Sigmoid colon (tissue), 4 donors: ENCODE measurements at regions not wholly inside any gene's neighbourhood (a gene's known extent, or its start where the extent isn't known, plus 50 kb on each side); places are given as distances from the start of the nearest gene placed in this dataset.

Experiments
- EP300 ChIP-seq, 4 donors: sonication (generic); formaldehyde crosslinking; IDR thresholded peaks; one replicate each; pipeline ENCODE4 v1.6.1; 2017; ENCODE audit warnings: antibody characterized with exemption in 4 of 4
- POLR2A ChIP-seq, 2 donors: fragments of 450-650 bp; IDR thresholded peaks; one replicate each; pipeline ENCODE4 v1.6.1; 2016; ENCODE audit warnings: antibody characterized with exemption in 2 of 2, mild to moderate bottlenecking in 2 of 2, moderate library complexity in 2 of 2
- TF ChIP-seq, protein P1 (sequence below), 4 experiments: fragments of 450-650 bp in 3 of 4; fragments of 200-600 bp in 1 of 4; IDR thresholded peaks; one replicate each; pipeline ENCODE4 v1.5.1; 2016 to 2019; ENCODE audit warnings: antibody characterized with exemption in 4 of 4, mild to moderate bottlenecking in 3 of 4, moderate library complexity in 2 of 4

- TF ChIP-seq, protein P1, sequence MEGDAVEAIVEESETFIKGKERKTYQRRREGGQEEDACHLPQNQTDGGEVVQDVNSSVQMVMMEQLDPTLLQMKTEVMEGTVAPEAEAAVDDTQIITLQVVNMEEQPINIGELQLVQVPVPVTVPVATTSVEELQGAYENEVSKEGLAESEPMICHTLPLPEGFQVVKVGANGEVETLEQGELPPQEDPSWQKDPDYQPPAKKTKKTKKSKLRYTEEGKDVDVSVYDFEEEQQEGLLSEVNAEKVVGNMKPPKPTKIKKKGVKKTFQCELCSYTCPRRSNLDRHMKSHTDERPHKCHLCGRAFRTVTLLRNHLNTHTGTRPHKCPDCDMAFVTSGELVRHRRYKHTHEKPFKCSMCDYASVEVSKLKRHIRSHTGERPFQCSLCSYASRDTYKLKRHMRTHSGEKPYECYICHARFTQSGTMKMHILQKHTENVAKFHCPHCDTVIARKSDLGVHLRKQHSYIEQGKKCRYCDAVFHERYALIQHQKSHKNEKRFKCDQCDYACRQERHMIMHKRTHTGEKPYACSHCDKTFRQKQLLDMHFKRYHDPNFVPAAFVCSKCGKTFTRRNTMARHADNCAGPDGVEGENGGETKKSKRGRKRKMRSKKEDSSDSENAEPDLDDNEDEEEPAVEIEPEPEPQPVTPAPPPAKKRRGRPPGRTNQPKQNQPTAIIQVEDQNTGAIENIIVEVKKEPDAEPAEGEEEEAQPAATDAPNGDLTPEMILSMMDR (IDR thresholded peaks at IDR 0.05), result no peak
- TF ChIP-seq POLR2A (IDR thresholded peaks at IDR 0.05) (no peak), EP300 (IDR thresholded peaks at IDR 0.05) (no peak)
These were observed 354.3 kb downstream of the KIF4B start for GRCh38 chr5:155367841-155368240.
